HL-60 (cell line): ENCODE measurements at regions not wholly inside any gene's neighbourhood (a gene's known extent, or its start where the extent isn't known, plus 50 kb on each side); places are given as distances from the start of the nearest gene placed in this dataset.

ENCODE experiments used
- DNase-seq, 2 experiments: peaks; one replicate each; pipeline ENCODE4 v3.0.0-alpha.2; 2010 to 2020; ENCODE audit warnings: low read depth in 1 of 2, low spot score in 1 of 2
- H3K27ac ChIP-seq: fragments of 250-450 bp; sonication (Bioruptor Pico); replicated peaks from 2 replicates; pipeline ENCODE4 v1.5.1; 2020; ENCODE audit warnings: mild to moderate bottlenecking, moderate library complexity
- H3K27me3 ChIP-seq: fragments of 250-450 bp; sonication (Bioruptor Pico); 2 replicates; pipeline ENCODE4 v1.5.1; 2021; ENCODE audit warnings: mild to moderate bottlenecking, moderate library complexity; ENCODE audit not compliant: insufficient read depth, poor library complexity, severe bottlenecking
- H3K4me3 ChIP-seq: replicated peaks from 2 replicates; pipeline ENCODE4 v1.5.1; 2011; ENCODE audit warnings: mild to moderate bottlenecking, control low read depth, low read length; ENCODE audit not compliant: insufficient read depth
- GABPA ChIP-seq: IDR thresholded peaks from 2 replicates; pipeline ENCODE4 v1.6.1; 2012; ENCODE audit warnings: low read depth
- POLR2AphosphoS5 ChIP-seq: IDR thresholded peaks from 2 replicates; pipeline ENCODE4 v1.6.1; 2012; ENCODE audit warnings: low read depth
- SPI1 ChIP-seq: IDR thresholded peaks from 2 replicates; pipeline ENCODE4 v1.6.1; 2012; ENCODE audit warnings: low read depth, mild to moderate bottlenecking, borderline replicate concordance
- TF ChIP-seq, protein P1 (sequence below): IDR thresholded peaks from one replicate; pipeline ENCODE4 v1.5.1; 2011; ENCODE audit warnings: low read length, control low read depth, inconsistent platforms; ENCODE audit not compliant: insufficient read depth
- TF ChIP-seq, protein P2 (sequence below): IDR thresholded peaks from 2 replicates; pipeline ENCODE4 v1.6.1; 2012; ENCODE audit warnings: low read depth; ENCODE audit not compliant: insufficient replicate concordance

DNA sequence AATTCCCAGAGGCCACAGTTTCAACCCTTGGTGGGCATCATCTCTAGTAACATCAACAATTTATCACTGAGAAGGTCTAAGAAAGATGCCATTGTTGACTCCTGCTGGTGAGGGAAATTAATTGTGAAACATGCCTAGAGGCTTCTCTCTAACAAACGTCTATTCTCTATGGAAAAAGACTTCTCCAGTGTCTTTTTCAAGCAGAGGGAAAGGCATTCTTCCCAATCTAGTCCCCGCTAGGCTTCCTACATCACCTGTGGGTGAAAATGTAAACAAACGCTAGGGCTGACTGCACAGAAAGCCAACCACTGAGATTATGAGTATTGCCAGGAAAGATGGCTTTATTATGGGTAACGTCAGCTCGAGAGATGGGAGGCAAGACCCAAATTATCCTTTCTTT is 677.4 kb downstream of the NCAM2 start:
- no peak overlapping the region for H3K4me3 ChIP-seq
- H3K27me3 ChIP-seq = no peaks in the 10 kb centered on the region
- no peak overlapping the region for H3K27ac ChIP-seq
- DNase-seq = no peak
- no peak for TF ChIP-seq SPI1
- TF ChIP-seq POLR2AphosphoS5 = no peak
- TF ChIP-seq, protein P1, sequence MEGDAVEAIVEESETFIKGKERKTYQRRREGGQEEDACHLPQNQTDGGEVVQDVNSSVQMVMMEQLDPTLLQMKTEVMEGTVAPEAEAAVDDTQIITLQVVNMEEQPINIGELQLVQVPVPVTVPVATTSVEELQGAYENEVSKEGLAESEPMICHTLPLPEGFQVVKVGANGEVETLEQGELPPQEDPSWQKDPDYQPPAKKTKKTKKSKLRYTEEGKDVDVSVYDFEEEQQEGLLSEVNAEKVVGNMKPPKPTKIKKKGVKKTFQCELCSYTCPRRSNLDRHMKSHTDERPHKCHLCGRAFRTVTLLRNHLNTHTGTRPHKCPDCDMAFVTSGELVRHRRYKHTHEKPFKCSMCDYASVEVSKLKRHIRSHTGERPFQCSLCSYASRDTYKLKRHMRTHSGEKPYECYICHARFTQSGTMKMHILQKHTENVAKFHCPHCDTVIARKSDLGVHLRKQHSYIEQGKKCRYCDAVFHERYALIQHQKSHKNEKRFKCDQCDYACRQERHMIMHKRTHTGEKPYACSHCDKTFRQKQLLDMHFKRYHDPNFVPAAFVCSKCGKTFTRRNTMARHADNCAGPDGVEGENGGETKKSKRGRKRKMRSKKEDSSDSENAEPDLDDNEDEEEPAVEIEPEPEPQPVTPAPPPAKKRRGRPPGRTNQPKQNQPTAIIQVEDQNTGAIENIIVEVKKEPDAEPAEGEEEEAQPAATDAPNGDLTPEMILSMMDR = no peak
- TF ChIP-seq GABPA = no peak
- TF ChIP-seq, protein P2, sequence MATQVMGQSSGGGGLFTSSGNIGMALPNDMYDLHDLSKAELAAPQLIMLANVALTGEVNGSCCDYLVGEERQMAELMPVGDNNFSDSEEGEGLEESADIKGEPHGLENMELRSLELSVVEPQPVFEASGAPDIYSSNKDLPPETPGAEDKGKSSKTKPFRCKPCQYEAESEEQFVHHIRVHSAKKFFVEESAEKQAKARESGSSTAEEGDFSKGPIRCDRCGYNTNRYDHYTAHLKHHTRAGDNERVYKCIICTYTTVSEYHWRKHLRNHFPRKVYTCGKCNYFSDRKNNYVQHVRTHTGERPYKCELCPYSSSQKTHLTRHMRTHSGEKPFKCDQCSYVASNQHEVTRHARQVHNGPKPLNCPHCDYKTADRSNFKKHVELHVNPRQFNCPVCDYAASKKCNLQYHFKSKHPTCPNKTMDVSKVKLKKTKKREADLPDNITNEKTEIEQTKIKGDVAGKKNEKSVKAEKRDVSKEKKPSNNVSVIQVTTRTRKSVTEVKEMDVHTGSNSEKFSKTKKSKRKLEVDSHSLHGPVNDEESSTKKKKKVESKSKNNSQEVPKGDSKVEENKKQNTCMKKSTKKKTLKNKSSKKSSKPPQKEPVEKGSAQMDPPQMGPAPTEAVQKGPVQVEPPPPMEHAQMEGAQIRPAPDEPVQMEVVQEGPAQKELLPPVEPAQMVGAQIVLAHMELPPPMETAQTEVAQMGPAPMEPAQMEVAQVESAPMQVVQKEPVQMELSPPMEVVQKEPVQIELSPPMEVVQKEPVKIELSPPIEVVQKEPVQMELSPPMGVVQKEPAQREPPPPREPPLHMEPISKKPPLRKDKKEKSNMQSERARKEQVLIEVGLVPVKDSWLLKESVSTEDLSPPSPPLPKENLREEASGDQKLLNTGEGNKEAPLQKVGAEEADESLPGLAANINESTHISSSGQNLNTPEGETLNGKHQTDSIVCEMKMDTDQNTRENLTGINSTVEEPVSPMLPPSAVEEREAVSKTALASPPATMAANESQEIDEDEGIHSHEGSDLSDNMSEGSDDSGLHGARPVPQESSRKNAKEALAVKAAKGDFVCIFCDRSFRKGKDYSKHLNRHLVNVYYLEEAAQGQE = no peak

DNA sequence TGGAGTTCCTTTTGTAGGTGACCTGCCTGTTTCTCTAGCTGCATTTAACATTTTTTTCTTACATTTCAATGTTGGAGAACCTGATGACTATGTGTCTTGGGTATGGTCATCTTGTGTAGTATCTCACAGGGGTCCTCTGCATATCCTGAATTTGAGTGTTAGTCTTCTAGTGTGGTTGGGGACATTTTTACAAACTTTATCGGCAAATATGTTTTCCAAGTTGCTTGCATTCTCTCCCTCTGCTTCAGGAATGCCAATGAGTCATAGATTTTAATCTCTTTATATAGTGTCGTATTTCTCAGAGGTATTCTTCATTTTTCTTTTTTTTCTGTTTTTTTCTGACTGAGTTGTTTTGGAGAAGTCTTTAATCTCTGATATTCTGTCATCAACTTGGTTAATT is 684.0 kb downstream of the NCAM2 start:
- no peak for DNase-seq
- Histone ChIP-seq H3K27ac (no peak overlapping the region), H3K27me3 (no peaks in the 10 kb centered on the region), H3K4me3 (no peak overlapping the region)
- TF ChIP-seq, protein P1 = no peak
- TF ChIP-seq, protein P2 = no peak
- TF ChIP-seq POLR2AphosphoS5 (no peak), SPI1 (no peak), GABPA (no peak)

DNA sequence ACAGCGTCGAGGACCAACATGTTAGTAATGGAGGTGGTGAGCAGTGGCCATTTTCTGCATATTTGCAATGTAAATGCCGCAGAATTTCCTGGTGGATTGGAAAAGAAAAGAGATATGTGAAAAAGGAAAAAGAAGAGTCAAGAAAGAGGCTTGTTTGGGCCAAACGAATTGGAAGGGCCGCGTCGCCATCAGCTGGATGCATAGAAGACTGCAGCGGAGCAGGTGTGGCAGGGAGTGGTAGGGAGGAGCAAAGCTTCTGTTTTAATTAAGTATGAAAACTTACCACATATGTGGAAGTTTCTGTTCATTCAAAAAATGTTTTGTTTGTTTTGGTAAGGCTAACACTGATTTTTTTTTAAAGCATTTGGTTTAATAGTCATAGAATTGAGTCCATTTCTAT is 690.7 kb downstream of the NCAM2 start:
- Histone ChIP-seq H3K27me3 (no peaks in the 10 kb centered on the region), H3K4me3 (no peak overlapping the region), H3K27ac (no peak overlapping the region)
- no peak for DNase-seq
- no peak for TF ChIP-seq GABPA
- TF ChIP-seq, protein P2 = no peak
- TF ChIP-seq POLR2AphosphoS5 = no peak
- TF ChIP-seq, protein P1 = no peak
- TF ChIP-seq SPI1 = no peak
